C4-2B (cell line): ENCODE measurements at regions not wholly inside any gene's neighbourhood (a gene's known extent, or its start where the extent isn't known, plus 50 kb on each side); places are given as distances from the start of the nearest gene placed in this dataset.

Experiments
- ZFX ChIP-seq: fragments of 450-650 bp; IDR thresholded peaks from 2 replicates; pipeline ENCODE4 v1.6.1; 2017
- TF ChIP-seq, protein P1 (sequence below): fragments of 450-650 bp; conservative IDR thresholded peaks from 2 replicates; pipeline ENCODE4 v1.5.1; 2017; ENCODE audit warnings: mild to moderate bottlenecking

- TF ChIP-seq, protein P1, sequence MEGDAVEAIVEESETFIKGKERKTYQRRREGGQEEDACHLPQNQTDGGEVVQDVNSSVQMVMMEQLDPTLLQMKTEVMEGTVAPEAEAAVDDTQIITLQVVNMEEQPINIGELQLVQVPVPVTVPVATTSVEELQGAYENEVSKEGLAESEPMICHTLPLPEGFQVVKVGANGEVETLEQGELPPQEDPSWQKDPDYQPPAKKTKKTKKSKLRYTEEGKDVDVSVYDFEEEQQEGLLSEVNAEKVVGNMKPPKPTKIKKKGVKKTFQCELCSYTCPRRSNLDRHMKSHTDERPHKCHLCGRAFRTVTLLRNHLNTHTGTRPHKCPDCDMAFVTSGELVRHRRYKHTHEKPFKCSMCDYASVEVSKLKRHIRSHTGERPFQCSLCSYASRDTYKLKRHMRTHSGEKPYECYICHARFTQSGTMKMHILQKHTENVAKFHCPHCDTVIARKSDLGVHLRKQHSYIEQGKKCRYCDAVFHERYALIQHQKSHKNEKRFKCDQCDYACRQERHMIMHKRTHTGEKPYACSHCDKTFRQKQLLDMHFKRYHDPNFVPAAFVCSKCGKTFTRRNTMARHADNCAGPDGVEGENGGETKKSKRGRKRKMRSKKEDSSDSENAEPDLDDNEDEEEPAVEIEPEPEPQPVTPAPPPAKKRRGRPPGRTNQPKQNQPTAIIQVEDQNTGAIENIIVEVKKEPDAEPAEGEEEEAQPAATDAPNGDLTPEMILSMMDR, result no peak
- no peak for TF ChIP-seq ZFX
Observed at GRCh38 chr3:104004956-104005355, 1361.8 kb upstream of the ALCAM start.
